ENCODE measurements at regions not wholly inside any gene's neighbourhood (a gene's known extent, or its start where the extent isn't known, plus 50 kb on each side); places are given as distances from the start of the nearest gene placed in this dataset.

DNA sequence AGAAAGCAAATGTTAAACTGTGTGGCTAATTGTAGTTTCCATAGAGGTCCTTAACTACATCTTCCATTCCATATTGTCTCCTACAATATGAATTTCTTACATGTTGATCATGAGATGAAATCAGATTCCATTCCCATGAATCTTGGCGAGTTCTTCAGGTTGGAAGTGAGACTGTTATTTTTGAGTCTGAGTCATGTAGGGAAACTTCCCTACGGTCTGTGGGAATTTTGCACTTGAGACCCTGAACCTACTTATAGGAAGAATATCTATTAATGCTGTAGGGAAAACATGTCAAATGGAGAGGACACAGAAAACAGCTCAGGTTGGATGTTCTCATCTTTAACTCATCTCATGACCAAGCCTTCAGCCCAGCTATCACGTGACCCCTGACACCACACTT lies 1226.0 kb downstream of the CDY2B start:
- TF ChIP-seq, protein P1, sequence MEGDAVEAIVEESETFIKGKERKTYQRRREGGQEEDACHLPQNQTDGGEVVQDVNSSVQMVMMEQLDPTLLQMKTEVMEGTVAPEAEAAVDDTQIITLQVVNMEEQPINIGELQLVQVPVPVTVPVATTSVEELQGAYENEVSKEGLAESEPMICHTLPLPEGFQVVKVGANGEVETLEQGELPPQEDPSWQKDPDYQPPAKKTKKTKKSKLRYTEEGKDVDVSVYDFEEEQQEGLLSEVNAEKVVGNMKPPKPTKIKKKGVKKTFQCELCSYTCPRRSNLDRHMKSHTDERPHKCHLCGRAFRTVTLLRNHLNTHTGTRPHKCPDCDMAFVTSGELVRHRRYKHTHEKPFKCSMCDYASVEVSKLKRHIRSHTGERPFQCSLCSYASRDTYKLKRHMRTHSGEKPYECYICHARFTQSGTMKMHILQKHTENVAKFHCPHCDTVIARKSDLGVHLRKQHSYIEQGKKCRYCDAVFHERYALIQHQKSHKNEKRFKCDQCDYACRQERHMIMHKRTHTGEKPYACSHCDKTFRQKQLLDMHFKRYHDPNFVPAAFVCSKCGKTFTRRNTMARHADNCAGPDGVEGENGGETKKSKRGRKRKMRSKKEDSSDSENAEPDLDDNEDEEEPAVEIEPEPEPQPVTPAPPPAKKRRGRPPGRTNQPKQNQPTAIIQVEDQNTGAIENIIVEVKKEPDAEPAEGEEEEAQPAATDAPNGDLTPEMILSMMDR (IDR thresholded peaks at IDR 0.05): no peak
- TF ChIP-seq POLR2A (IDR thresholded peaks at IDR 0.05): no peak

All from adrenal gland (tissue), 5 donors.